GM19239 (cell line): ENCODE measurements at regions not wholly inside any gene's neighbourhood (a gene's known extent, or its start where the extent isn't known, plus 50 kb on each side); places are given as distances from the start of the nearest gene placed in this dataset.
"Not testable (repeated sequence)": the region's sequence is repeated elsewhere in the genome, so short reads cannot be mapped to it uniquely, and the experiment has no call there.

Source experiments
- DNase-seq: peaks from one replicate; pipeline ENCODE4 v3.0.0; 2011; ENCODE audit warnings: low spot score; ENCODE audit not compliant: insufficient read length
- FAIRE-seq: peaks from 2 replicates; lab custom pipeline; 2011; peaks lifted over from hg19 to GRCh38; lab: Jason Lieb, UNC

- FAIRE-seq (no peak), DNase-seq (no peak)
These were observed 275.4 kb downstream of the TTC6 start for GRCh38 chr14:37870632-37871346.

GRCh38 chr14:37874065-37874428, 278.6 kb downstream of the TTC6 start:
- FAIRE-seq, DNase-seq: not testable (repeated sequence)

GRCh38 chr14:37874429-37875109, 279.1 kb downstream of the TTC6 start:
- peak; percentile 84 for FAIRE-seq

GRCh38 chr14:37888234-37888633, 292.8 kb downstream of the TTC6 start:
- DNase-seq: no peak
- FAIRE-seq: no peak

More at GRCh38 chr14:37874429-37875109, 279.1 kb downstream of the TTC6 start:
- peak; percentile 43 for DNase-seq

GRCh38 chr14:37889087-37889486, 293.7 kb downstream of the TTC6 start:
- DNase-seq (no peak), FAIRE-seq (no peak)

GRCh38 chr14:37890095-37890494, 294.7 kb downstream of the TTC6 start:
- no peak for FAIRE-seq
- no peak for DNase-seq

GRCh38 chr14:37891500-37891899, 296.1 kb downstream of the TTC6 start:
- FAIRE-seq, DNase-seq: not testable (repeated sequence)

- no peak for FAIRE-seq
- DNase-seq: no peak
These were observed 299.0 kb downstream of the TTC6 start for GRCh38 chr14:37894463-37894862.

GRCh38 chr14:37899365-37899764, 303.9 kb downstream of the TTC6 start:
- FAIRE-seq (no peak), DNase-seq (no peak)

- DNase-seq (no peak), FAIRE-seq (no peak)
These were observed 305.1 kb downstream of the TTC6 start for GRCh38 chr14:37900561-37900960.

- no peak for DNase-seq
- FAIRE-seq: no peak
These were observed 305.7 kb upstream of the SSTR1 start for GRCh38 chr14:37901978-37902377.

GRCh38 chr14:37903343-37904191, 304.1 kb upstream of the SSTR1 start:
- FAIRE-seq (no peak), DNase-seq (no peak)

GRCh38 chr14:37924622-37925021, 283.1 kb upstream of the SSTR1 start:
- no peak for FAIRE-seq
- no peak for DNase-seq

GRCh38 chr14:37932008-37932407, 275.7 kb upstream of the SSTR1 start:
- FAIRE-seq (no peak), DNase-seq (no peak)

- no peak for DNase-seq
- FAIRE-seq: no peak
These were observed 275.2 kb upstream of the SSTR1 start for GRCh38 chr14:37932481-37932880.

- FAIRE-seq (no peak), DNase-seq (no peak)
These were observed 270.7 kb upstream of the SSTR1 start for GRCh38 chr14:37936971-37937370.

GRCh38 chr14:37939442-37940028, 268.2 kb upstream of the SSTR1 start:
- DNase-seq (no peak), FAIRE-seq (no peak)

- FAIRE-seq (no peak), DNase-seq (no peak)
These were observed 261.7 kb upstream of the SSTR1 start for GRCh38 chr14:37945959-37946358.

GRCh38 chr14:37946819-37947218, 260.9 kb upstream of the SSTR1 start:
- FAIRE-seq: no peak
- DNase-seq: no peak

- FAIRE-seq (no peak), DNase-seq (no peak)
These were observed 259.4 kb upstream of the SSTR1 start for GRCh38 chr14:37948266-37948665.
